ENCODE measurements at regions not wholly inside any gene's neighbourhood (a gene's known extent, or its start where the extent isn't known, plus 50 kb on each side); places are given as distances from the start of the nearest gene placed in this dataset.

DNA sequence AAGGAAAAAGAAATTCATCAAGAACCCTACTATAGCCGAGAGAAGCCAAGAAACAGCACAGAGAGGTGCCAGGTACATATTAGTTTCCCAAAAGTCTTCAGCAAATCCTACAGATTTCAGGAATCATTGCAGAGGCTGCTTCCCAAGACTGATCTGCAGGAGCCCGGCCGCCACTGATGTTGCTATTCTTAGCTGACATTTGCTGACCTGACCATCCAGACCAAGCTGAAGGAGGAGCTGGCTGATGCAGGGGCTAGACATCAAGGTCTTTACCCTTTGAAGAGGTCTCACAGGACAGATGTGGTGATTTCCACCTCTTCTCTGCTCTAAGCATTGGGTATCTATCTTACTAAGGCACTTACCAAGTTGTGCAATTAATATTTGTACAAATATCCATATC, 444.8 kb upstream of the SOX5 start:
- FAIRE-seq (no peak), DNase-seq (ENCODE audit: insufficient read length) (no peak)
- no peak for TF ChIP-seq POLR2AphosphoS5 (IDR thresholded peaks at IDR 0.05; ENCODE audit: low read depth, low read length)
- no peak for TF ChIP-seq TAF1 (IDR thresholded peaks at IDR 0.05; ENCODE audit: borderline replicate concordance, low read depth, low read length)
- no peak for TF ChIP-seq POLR2A (IDR thresholded peaks at IDR 0.05; ENCODE audit: low read depth, low read length)

DNA sequence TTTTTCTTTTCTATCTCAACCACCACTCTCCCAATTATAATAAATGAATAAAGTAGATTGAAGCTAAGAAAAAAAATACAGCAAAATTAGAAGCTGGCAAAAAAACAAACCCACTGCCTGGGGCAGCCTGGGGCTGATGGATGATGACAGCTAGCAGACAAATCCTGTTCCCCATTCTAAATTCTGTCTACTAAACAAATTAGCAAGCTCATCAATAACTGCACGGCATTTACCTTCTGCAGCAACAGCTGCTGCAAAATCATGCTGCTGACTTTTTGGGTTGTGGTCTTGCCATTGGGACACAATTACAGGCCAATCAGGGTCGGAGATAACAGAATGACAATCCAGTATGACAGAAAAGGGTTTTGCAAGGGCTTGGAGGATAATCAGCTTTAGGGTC, 443.6 kb upstream of the SOX5 start:
- TF ChIP-seq TAF1 (IDR thresholded peaks at IDR 0.05; ENCODE audit: borderline replicate concordance, low read depth, low read length) (no peak), POLR2A (IDR thresholded peaks at IDR 0.05; ENCODE audit: low read depth, low read length) (no peak), POLR2AphosphoS5 (IDR thresholded peaks at IDR 0.05; ENCODE audit: low read depth, low read length) (no peak)
- DNase-seq (ENCODE audit: insufficient read length): no peak
- FAIRE-seq: no peak

DNA sequence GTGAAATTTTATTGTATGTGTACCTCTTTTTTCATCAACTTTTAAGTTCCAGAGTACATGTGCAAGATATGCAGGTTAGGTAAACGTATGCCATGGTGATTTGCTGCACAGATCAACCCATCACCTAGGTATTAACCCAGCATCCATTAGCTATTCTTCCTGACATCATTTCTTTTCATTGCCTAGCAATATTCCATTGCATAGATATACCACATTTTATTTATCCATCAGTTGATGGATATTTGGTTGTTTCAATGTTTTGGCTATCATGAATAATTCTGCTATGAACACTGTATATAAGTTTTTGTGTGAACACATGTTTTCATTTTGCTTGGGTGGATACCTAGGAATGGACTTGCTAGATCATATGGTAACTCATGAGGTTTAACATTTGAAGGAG, 439.9 kb upstream of the SOX5 start:
- TF ChIP-seq POLR2A (IDR thresholded peaks at IDR 0.05; ENCODE audit: low read depth, low read length) (no peak), POLR2AphosphoS5 (IDR thresholded peaks at IDR 0.05; ENCODE audit: low read depth, low read length) (no peak), TAF1 (IDR thresholded peaks at IDR 0.05; ENCODE audit: borderline replicate concordance, low read depth, low read length) (no peak)
- DNase-seq (ENCODE audit: insufficient read length): no peak
- FAIRE-seq: no peak

DNA sequence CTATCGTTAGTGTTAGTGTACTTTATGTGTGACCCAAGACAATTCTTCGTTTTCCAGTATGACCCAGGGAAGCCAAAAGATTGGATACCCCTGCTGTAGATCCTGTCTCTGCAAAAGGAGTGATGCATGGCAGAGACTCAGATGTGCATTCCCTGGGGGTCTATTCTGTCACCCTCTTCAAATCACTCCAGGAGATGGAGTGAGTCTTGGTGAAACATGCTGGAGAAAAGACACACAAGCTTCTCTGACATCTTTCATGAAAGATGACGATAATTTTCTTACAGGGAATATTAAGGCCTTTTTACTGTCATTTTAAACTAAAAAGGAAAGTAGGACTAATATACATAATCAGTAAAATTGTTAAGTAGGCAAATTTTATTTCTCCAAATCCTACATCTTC, 437.9 kb upstream of the SOX5 start:
- no peak for FAIRE-seq
- no peak for DNase-seq (ENCODE audit: insufficient read length)
- TF ChIP-seq TAF1 (IDR thresholded peaks at IDR 0.05; ENCODE audit: borderline replicate concordance, low read depth, low read length) (no peak), POLR2A (IDR thresholded peaks at IDR 0.05; ENCODE audit: low read depth, low read length) (no peak), POLR2AphosphoS5 (IDR thresholded peaks at IDR 0.05; ENCODE audit: low read depth, low read length) (no peak)

DNA sequence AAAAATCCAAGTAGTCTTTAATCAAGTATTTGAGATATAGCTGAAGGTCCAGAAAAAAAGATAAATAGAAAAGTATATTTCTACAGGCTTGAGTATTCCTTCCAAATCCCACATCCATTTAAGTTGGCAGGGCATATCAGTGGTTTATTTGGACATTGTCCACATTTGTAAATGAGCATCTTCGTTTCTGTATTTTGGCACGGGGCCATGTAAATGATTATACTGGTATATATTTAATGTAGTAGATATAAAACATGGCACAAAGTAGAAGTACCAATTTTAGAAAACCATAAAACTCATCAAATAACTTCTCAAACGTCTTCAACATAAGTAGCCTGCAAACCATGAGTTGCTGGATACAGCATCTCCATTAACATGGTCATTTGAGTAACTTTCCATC, 437.4 kb upstream of the SOX5 start:
- no peak for FAIRE-seq
- TF ChIP-seq POLR2AphosphoS5 (IDR thresholded peaks at IDR 0.05; ENCODE audit: low read depth, low read length): no peak
- TF ChIP-seq POLR2A (IDR thresholded peaks at IDR 0.05; ENCODE audit: low read depth, low read length): no peak
- TF ChIP-seq TAF1 (IDR thresholded peaks at IDR 0.05; ENCODE audit: borderline replicate concordance, low read depth, low read length): no peak
- no peak for DNase-seq (ENCODE audit: insufficient read length)

DNA sequence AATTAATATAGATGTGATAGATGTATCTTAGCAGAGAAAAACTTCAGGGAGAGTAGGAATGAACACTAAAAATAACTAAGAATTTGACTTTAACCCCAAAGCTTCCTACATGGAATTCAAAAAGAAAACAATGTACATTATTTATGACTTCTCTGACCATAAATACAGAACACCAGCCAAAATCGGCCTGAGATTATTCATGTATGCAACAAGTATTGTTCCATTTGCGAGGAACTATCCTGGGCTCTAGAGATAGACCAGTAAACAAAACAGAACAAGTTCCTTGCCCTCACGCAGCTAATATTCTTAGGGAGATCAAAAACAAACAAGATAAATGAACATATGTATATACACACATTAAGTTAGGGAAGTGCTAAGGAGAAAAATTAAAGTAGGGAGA, 432.3 kb upstream of the SOX5 start:
- no peak for DNase-seq (ENCODE audit: insufficient read length)
- FAIRE-seq: no peak
- no peak for TF ChIP-seq TAF1 (IDR thresholded peaks at IDR 0.05; ENCODE audit: borderline replicate concordance, low read depth, low read length)
- no peak for TF ChIP-seq POLR2A (IDR thresholded peaks at IDR 0.05; ENCODE audit: low read depth, low read length)
- TF ChIP-seq POLR2AphosphoS5 (IDR thresholded peaks at IDR 0.05; ENCODE audit: low read depth, low read length): no peak

DNA sequence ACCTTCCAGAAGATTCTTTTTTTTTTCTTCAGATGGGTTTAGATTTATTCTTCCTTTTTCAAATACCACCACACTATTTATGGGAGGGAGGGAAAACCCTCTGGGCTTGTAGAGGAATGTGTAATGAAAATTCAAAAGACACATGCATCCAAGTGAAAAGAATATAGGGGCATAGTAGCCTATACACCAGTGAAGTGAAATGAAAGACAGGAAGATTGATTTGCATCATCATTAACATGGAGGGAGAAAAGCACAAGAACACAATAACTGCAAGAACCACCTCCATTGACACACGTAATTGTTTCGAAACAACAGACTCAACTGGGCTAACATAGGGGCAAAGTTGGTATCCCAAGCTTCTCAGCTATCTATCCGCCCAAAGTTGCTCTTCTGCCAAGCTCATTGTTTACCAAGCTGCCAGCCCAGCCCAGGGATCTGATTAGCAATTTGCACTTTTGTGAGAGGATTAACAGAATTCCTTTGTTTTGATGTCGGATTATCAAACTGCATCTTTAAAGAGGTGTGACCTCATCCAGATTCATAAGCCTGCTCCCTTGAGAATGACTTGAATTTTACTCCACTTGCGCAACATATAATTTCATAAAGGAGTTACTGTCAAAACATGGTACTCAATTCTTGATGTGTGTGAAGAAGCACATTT, 430.5 kb upstream of the SOX5 start:
- FAIRE-seq (no peak), DNase-seq (ENCODE audit: insufficient read length) (no peak)
- TF ChIP-seq POLR2AphosphoS5 (IDR thresholded peaks at IDR 0.05; ENCODE audit: low read depth, low read length) (no peak), POLR2A (IDR thresholded peaks at IDR 0.05; ENCODE audit: low read depth, low read length) (no peak), TAF1 (IDR thresholded peaks at IDR 0.05; ENCODE audit: borderline replicate concordance, low read depth, low read length) (no peak)

DNA sequence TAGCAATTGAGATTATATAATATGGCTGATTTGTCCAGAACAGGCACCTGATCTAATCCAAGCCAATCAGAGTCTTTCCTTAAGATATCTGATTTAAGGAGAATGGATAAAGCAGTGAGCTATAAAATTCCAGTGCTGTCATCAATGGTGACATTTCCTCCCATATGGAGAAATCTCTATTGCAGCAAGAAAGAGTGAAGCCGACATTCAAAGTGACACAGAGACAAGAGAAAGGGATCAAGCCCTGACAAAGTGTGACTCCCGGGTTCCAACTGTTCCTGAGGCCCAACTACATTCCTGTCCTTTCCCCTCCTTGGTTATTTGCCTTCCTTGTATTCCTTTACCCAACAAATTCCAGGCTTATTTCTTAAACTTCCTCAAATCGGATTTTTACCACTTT, 430.0 kb upstream of the SOX5 start:
- FAIRE-seq (no peak), DNase-seq (ENCODE audit: insufficient read length) (no peak)
- no peak for TF ChIP-seq POLR2AphosphoS5 (IDR thresholded peaks at IDR 0.05; ENCODE audit: low read depth, low read length)
- TF ChIP-seq TAF1 (IDR thresholded peaks at IDR 0.05; ENCODE audit: borderline replicate concordance, low read depth, low read length): no peak
- no peak for TF ChIP-seq POLR2A (IDR thresholded peaks at IDR 0.05; ENCODE audit: low read depth, low read length)

DNA sequence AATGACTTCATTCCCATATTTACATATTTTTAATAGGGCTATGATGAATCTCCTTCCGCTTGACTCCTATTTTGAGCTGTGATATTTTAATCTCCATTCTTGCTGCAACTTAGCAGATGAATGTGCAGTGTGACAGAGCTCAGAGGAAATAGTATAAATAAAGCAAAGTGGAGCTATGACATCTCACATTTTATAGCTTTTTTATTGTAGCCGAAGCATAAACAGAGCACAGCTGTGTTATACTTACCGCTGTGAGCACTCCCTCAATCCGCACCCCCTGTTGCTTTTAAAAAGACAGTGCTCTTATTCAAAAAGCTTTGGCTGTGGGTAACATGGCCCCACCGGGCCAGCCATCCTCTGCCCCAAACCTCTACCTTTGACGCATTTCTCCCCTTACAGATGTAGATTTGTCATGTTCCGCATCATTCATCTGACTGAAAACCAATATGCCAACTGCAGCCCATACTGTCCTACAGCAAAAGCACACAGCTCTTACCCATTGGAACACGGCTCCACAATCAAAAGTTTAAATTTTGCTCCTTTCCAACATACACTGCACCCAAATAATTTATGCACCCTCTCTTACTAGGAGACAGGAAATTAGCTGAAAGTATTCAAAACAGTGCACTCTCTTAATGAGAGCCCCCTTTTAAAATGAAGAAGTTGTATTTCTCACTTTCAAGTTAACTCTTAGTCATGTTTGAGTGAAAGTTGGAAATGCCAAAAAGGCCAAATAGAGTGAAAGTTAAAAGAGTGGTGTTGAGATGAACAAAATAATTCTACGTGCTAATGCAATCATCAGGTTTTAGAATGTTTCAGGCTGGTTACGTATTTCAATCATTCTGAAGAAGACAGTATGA, 429.3 kb upstream of the SOX5 start:
- no peak for FAIRE-seq
- no peak for TF ChIP-seq POLR2A (IDR thresholded peaks at IDR 0.05; ENCODE audit: low read depth, low read length)
- TF ChIP-seq POLR2AphosphoS5 (IDR thresholded peaks at IDR 0.05; ENCODE audit: low read depth, low read length): no peak
- TF ChIP-seq TAF1 (IDR thresholded peaks at IDR 0.05; ENCODE audit: borderline replicate concordance, low read depth, low read length): no peak
- DNase-seq (ENCODE audit: insufficient read length): no peak

DNA sequence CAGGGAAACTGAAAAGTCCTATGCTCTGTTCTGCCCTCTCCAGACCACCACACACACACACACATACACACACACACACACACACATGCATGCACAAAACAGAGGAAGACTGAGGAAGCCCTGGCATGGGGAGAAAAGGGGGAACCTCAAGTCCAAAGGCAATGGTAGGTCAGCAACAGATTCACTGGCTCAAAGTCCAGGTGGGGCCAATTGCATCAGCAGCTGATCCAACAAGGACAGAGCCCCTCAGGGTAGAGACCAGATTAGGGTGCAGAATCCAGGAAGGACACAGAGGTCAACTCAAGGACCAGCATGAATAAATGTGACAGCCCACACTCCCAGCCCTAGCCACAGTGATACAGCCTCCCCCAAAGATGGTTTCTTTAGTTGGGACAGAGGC, 425.0 kb upstream of the SOX5 start:
- no peak for DNase-seq (ENCODE audit: insufficient read length)
- FAIRE-seq: no peak
- no peak for TF ChIP-seq POLR2AphosphoS5 (IDR thresholded peaks at IDR 0.05; ENCODE audit: low read depth, low read length)
- no peak for TF ChIP-seq TAF1 (IDR thresholded peaks at IDR 0.05; ENCODE audit: borderline replicate concordance, low read depth, low read length)
- TF ChIP-seq POLR2A (IDR thresholded peaks at IDR 0.05; ENCODE audit: low read depth, low read length): no peak

DNA sequence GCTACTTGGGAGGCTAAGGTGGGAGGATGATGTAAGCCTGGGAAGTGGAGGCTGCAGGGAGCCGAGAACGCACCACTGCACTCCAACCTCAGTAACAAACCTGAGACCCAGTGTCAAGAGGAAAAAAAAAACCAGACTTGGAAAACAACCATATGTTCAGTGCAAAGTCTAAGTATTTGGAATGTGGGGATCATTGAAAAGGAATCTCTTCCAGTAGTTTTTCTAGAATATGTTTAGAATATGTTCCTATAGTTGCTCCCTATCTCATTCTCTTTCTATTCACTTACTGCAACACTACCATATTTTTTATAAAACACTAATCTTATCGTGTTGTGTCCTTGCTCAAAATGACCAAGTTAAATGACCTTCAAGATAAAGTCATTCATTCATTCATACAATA, 423.5 kb upstream of the SOX5 start:
- no peak for TF ChIP-seq POLR2AphosphoS5 (IDR thresholded peaks at IDR 0.05; ENCODE audit: low read depth, low read length)
- no peak for TF ChIP-seq TAF1 (IDR thresholded peaks at IDR 0.05; ENCODE audit: borderline replicate concordance, low read depth, low read length)
- no peak for TF ChIP-seq POLR2A (IDR thresholded peaks at IDR 0.05; ENCODE audit: low read depth, low read length)
- no peak for FAIRE-seq
- no peak for DNase-seq (ENCODE audit: insufficient read length)

DNA sequence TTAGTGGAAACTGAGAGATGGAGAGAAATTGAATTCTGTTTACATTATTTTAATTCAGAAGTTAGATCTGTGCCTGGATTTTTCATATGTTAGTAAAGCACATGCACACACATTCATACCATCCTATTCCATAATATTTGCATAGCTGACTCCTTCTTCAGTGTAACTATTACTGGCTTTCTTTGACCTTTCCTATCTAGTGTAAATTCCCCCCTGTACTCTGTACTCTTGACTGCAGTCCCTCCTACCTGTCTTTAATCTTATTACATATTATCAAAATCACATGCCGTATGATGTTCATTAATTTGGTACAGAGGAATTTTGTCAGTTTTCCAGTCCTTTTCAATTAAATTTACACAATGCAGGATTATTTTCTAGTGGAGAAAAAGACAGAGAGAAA, 417.0 kb upstream of the SOX5 start:
- no peak for TF ChIP-seq POLR2AphosphoS5 (IDR thresholded peaks at IDR 0.05; ENCODE audit: low read depth, low read length)
- FAIRE-seq (no peak), DNase-seq (ENCODE audit: insufficient read length) (no peak)

Measured in GM12892 (cell line).